Islet of Langerhans (tissue), 1 donor: ENCODE measurements at regions not wholly inside any gene's neighbourhood (a gene's known extent, or its start where the extent isn't known, plus 50 kb on each side); places are given as distances from the start of the nearest gene placed in this dataset.

Experiments used
- FAIRE-seq: peaks from one replicate; lab custom pipeline; 2011; peaks lifted over from hg19 to GRCh38; lab: Jason Lieb, UNC

- no peak for FAIRE-seq
Observed at GRCh38 chrY:15688531-15688930, 1164.2 kb downstream of the NLGN4Y start.

- FAIRE-seq: no peak
Observed at GRCh38 chrY:15689994-15690393, 1165.7 kb downstream of the NLGN4Y start.

- FAIRE-seq: no peak
Observed at GRCh38 chrY:15702131-15702530, 1177.8 kb downstream of the NLGN4Y start.

DNA sequence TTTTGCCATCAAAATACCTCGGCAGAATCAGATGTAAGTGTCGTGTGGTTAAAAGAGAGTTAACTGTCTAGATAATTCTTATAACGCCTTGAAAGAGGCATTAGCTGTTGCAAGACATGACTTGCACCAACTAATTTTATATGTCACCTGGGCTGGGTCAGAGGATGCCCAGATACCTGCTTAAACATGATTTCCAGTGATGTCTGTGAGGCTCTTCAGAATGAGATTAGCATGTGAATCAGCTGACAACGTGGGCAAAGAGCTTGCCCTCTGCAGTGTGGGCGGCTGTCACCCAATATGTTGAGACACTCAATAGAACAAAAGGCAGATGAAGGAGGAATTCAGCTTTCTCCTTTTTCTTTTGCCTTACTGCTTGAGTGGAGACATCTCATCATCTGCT is 1180.6 kb downstream of the NLGN4Y start:
- FAIRE-seq: no peak

- FAIRE-seq: peak; percentile 100
Observed at GRCh38 chrY:15749533-15750433, 1225.5 kb downstream of the NLGN4Y start.

- no peak for FAIRE-seq
Observed at GRCh38 chrY:15751001-15751400, 1226.7 kb downstream of the NLGN4Y start.

- no peak for FAIRE-seq
Observed at GRCh38 chrY:15756266-15756665, 1231.9 kb downstream of the NLGN4Y start.

GRCh38 chrY:15773579-15773978 is 1249.2 kb downstream of the NLGN4Y start:
- FAIRE-seq: no peak

DNA sequence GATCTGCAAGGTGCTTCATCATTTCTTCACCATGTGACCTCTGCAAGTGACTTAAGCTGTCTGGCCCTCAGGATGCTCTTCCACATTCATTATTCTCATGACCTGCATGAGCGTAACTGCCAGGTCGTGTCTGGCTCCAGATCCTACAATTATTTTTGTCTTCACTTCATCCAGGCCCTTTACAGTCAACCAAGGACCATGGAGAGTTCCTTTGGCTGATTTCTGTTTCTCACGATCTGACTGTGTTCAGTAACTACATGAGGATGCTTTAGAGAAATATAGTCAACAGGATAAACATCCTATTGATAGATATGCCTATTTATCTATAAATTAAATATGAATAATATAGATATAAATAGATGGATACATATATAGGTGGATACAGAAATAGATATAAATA is 1251.6 kb downstream of the NLGN4Y start:
- FAIRE-seq: no peak

- no peak for FAIRE-seq
Observed at GRCh38 chrY:15779891-15780290, 1255.6 kb downstream of the NLGN4Y start.

- FAIRE-seq: no peak
Observed at GRCh38 chrY:15800021-15800420, 1275.7 kb downstream of the NLGN4Y start.

DNA sequence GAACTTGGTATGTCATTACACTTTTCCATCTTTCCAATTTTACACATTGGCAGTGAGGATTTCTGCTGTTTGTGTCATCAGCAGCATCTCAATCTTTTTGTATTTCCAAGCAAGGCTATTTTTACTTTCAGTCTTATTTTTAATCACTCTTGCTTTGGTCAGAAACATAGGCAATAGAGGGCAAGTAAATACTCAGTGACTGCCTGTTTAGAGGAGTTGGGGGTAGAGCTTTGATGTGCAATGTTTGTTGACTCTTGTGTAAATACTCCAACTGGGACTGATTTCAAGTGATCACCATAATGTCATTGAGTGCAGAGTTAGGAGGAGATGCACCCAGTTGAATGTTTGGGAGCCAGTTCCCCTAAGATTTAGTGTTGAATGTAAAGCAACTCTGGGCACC is 1281.7 kb downstream of the NLGN4Y start:
- no peak for FAIRE-seq

GRCh38 chrY:15814241-15814640 is 1289.9 kb downstream of the NLGN4Y start:
- no peak for FAIRE-seq
